GM21717 (cell line): ENCODE measurements at regions not wholly inside any gene's neighbourhood (a gene's known extent, or its start where the extent isn't known, plus 50 kb on each side); places are given as distances from the start of the nearest gene placed in this dataset.
"Not testable (repeated sequence)": the region's sequence is repeated elsewhere in the genome, so short reads cannot be mapped to it uniquely, and the experiment has no call there.

ENCODE experiments used
- ATAC-seq: cut with Tn5 transposase; IDR thresholded peaks from one replicate; pipeline ENCODE4 v1.9.1; 2021; ENCODE audit warnings: mild to moderate bottlenecking, moderate library complexity; ENCODE audit not compliant: unreplicated experiment

- no peak for ATAC-seq
Observed at GRCh38 chr11:130550150-130550549, 101.7 kb downstream of the ADAMTS15 start.

GRCh38 chr11:130550984-130551383 is 102.5 kb downstream of the ADAMTS15 start:
- no peak for ATAC-seq

- ATAC-seq, result no peak
Observed at GRCh38 chr11:130551388-130551787, 102.9 kb downstream of the ADAMTS15 start.

GRCh38 chr11:130553306-130553705 is 104.9 kb downstream of the ADAMTS15 start:
- ATAC-seq, result no peak

- ATAC-seq, result no peak
Observed at GRCh38 chr11:130554241-130555055, 106.0 kb downstream of the ADAMTS15 start.

- ATAC-seq, result no peak
Observed at GRCh38 chr11:130555251-130555841, 106.9 kb downstream of the ADAMTS15 start.

- ATAC-seq, result no peak
Observed at GRCh38 chr11:130560000-130560780, 111.7 kb downstream of the ADAMTS15 start.

GRCh38 chr11:130560781-130561109 is 112.3 kb downstream of the ADAMTS15 start:
- no peak for ATAC-seq

GRCh38 chr11:130561441-130561881 is 113.0 kb downstream of the ADAMTS15 start:
- no peak for ATAC-seq

GRCh38 chr11:130562549-130562948 is 114.1 kb downstream of the ADAMTS15 start:
- ATAC-seq, result no peak

- ATAC-seq, result not testable (repeated sequence)
Observed at GRCh38 chr11:130566360-130566759, 117.9 kb downstream of the ADAMTS15 start.

- no peak for ATAC-seq
Observed at GRCh38 chr11:130571519-130571918, 123.1 kb downstream of the ADAMTS15 start.

GRCh38 chr11:130571947-130572584 is 123.6 kb downstream of the ADAMTS15 start:
- no peak for ATAC-seq

GRCh38 chr11:130573767-130574166 is 125.3 kb downstream of the ADAMTS15 start:
- ATAC-seq, result no peak

- no peak for ATAC-seq
Observed at GRCh38 chr11:130574740-130575139, 126.3 kb downstream of the ADAMTS15 start.

- no peak for ATAC-seq
Observed at GRCh38 chr11:130576146-130576545, 127.7 kb downstream of the ADAMTS15 start.

- ATAC-seq, result no peak
Observed at GRCh38 chr11:130578738-130579368, 130.4 kb downstream of the ADAMTS15 start.

GRCh38 chr11:130580372-130580771 is 131.9 kb downstream of the ADAMTS15 start:
- ATAC-seq, result no peak

- ATAC-seq, result no peak
Observed at GRCh38 chr11:130580891-130581492, 132.5 kb downstream of the ADAMTS15 start.

GRCh38 chr11:130581646-130582045 is 133.2 kb downstream of the ADAMTS15 start:
- ATAC-seq, result no peak
